NK-92 treated with Interleukin-12 subunit alpha and Interleukin-12 subunit beta, amount 100 ng/mL, for 24 hours (cell line): ENCODE measurements at regions not wholly inside any gene's neighbourhood (a gene's known extent, or its start where the extent isn't known, plus 50 kb on each side); places are given as distances from the start of the nearest gene placed in this dataset.
"Not testable (repeated sequence)": the region's sequence is repeated elsewhere in the genome, so short reads cannot be mapped to it uniquely, and the experiment has no call there.

Source experiments
- DNase-seq: peaks from one replicate; lab custom pipeline; 2025; lab: John Stamatoyannopoulos, UW

- DNase-seq, result no peak
Observed at GRCh38 chr7:82701949-82702348, 258.4 kb upstream of the CACNA2D1 start.

- DNase-seq, result no peak
Observed at GRCh38 chr7:82700741-82701140, 257.2 kb upstream of the CACNA2D1 start.

GRCh38 chr7:82699773-82700186 is 256.2 kb upstream of the CACNA2D1 start:
- DNase-seq, result no peak

- DNase-seq, result no peak
Observed at GRCh38 chr7:82697897-82698296, 254.3 kb upstream of the CACNA2D1 start.

GRCh38 chr7:82696631-82697030 is 253.1 kb upstream of the CACNA2D1 start:
- no peak for DNase-seq

- DNase-seq, result no peak
Observed at GRCh38 chr7:82694022-82694421, 250.4 kb upstream of the CACNA2D1 start.

- DNase-seq, result no peak
Observed at GRCh38 chr7:82690929-82691328, 247.4 kb upstream of the CACNA2D1 start.

GRCh38 chr7:82685214-82685613 is 241.6 kb upstream of the CACNA2D1 start:
- DNase-seq, result no peak

GRCh38 chr7:82678716-82679115 is 235.1 kb upstream of the CACNA2D1 start:
- no peak for DNase-seq

GRCh38 chr7:82678259-82678658 is 234.7 kb upstream of the CACNA2D1 start:
- no peak for DNase-seq

GRCh38 chr7:82677493-82677892 is 233.9 kb upstream of the CACNA2D1 start:
- DNase-seq, result peak; percentile 54

GRCh38 chr7:82676777-82677463 is 233.3 kb upstream of the CACNA2D1 start:
- no peak for DNase-seq

- no peak for DNase-seq
Observed at GRCh38 chr7:82675396-82675795, 231.8 kb upstream of the CACNA2D1 start.

- DNase-seq, result no peak
Observed at GRCh38 chr7:82674268-82674667, 230.7 kb upstream of the CACNA2D1 start.

GRCh38 chr7:82672078-82672477 is 228.5 kb upstream of the CACNA2D1 start:
- no peak for DNase-seq

GRCh38 chr7:82669141-82669540 is 225.6 kb upstream of the CACNA2D1 start:
- DNase-seq, result no peak

- no peak for DNase-seq
Observed at GRCh38 chr7:82668676-82669075, 225.1 kb upstream of the CACNA2D1 start.

GRCh38 chr7:82665966-82666507 is 222.5 kb upstream of the CACNA2D1 start:
- DNase-seq, result no peak

GRCh38 chr7:82655965-82656364 is 212.4 kb upstream of the CACNA2D1 start:
- DNase-seq, result no peak

- DNase-seq, result not testable (repeated sequence)
Observed at GRCh38 chr7:82650095-82650494, 206.5 kb upstream of the CACNA2D1 start.

- DNase-seq, result no peak
Observed at GRCh38 chr7:82633592-82633991, 190.0 kb upstream of the CACNA2D1 start.

GRCh38 chr7:82631998-82632397 is 188.4 kb upstream of the CACNA2D1 start:
- no peak for DNase-seq

- no peak for DNase-seq
Observed at GRCh38 chr7:82629583-82629982, 186.0 kb upstream of the CACNA2D1 start.

GRCh38 chr7:82625377-82625776 is 181.8 kb upstream of the CACNA2D1 start:
- DNase-seq, result no peak
